GM19468 (cell line): ENCODE measurements at regions not wholly inside any gene's neighbourhood (a gene's known extent, or its start where the extent isn't known, plus 50 kb on each side); places are given as distances from the start of the nearest gene placed in this dataset.

Experiments
- ATAC-seq: cut with Tn5 transposase; IDR thresholded peaks from one replicate; pipeline ENCODE4 v1.9.1; 2021; ENCODE audit warnings: mild to moderate bottlenecking, moderate library complexity, moderate number of reproducible peaks; ENCODE audit not compliant: unreplicated experiment; ENCODE audit errors: extremely low read depth

- ATAC-seq = no peak
Measured at GRCh38 chr5:30117135-30117534, 1076.4 kb upstream of the CDH6 start.

GRCh38 chr5:30113542-30113941 is 1079.9 kb upstream of the CDH6 start:
- no peak for ATAC-seq

GRCh38 chr5:30112867-30113266 is 1080.6 kb upstream of the CDH6 start:
- no peak for ATAC-seq

- ATAC-seq = no peak
Measured at GRCh38 chr5:30108051-30108450, 1085.4 kb upstream of the CDH6 start.

- ATAC-seq = no peak
Measured at GRCh38 chr5:30106596-30106995, 1086.9 kb upstream of the CDH6 start.

GRCh38 chr5:30104872-30105596 is 1088.5 kb upstream of the CDH6 start:
- ATAC-seq = no peak

- ATAC-seq = no peak
Measured at GRCh38 chr5:30103452-30104202, 1089.9 kb upstream of the CDH6 start.

GRCh38 chr5:30103052-30103451 is 1090.4 kb upstream of the CDH6 start:
- no peak for ATAC-seq

- no peak for ATAC-seq
Measured at GRCh38 chr5:30102185-30102584, 1091.3 kb upstream of the CDH6 start.

GRCh38 chr5:30100929-30101328 is 1092.6 kb upstream of the CDH6 start:
- ATAC-seq = no peak

GRCh38 chr5:30100148-30100713 is 1093.3 kb upstream of the CDH6 start:
- no peak for ATAC-seq

- no peak for ATAC-seq
Measured at GRCh38 chr5:30099634-30100033, 1093.9 kb upstream of the CDH6 start.

GRCh38 chr5:30098940-30099339 is 1094.5 kb upstream of the CDH6 start:
- ATAC-seq = no peak

GRCh38 chr5:30092548-30092947 is 1100.9 kb upstream of the CDH6 start:
- ATAC-seq = no peak

GRCh38 chr5:30069441-30070263 is 1123.8 kb upstream of the CDH6 start:
- ATAC-seq = no peak

- ATAC-seq = no peak
Measured at GRCh38 chr5:30063503-30063902, 1130.0 kb upstream of the CDH6 start.

GRCh38 chr5:30051976-30052375 is 1141.5 kb upstream of the CDH6 start:
- ATAC-seq = no peak

- no peak for ATAC-seq
Measured at GRCh38 chr5:30050056-30050815, 1143.2 kb upstream of the CDH6 start.

- ATAC-seq = no peak
Measured at GRCh38 chr5:30042677-30043076, 1150.8 kb upstream of the CDH6 start.

- ATAC-seq = no peak
Measured at GRCh38 chr5:30041831-30042385, 1151.6 kb upstream of the CDH6 start.
